Fibroblast of skin of back (primary cell): ENCODE measurements at regions not wholly inside any gene's neighbourhood (a gene's known extent, or its start where the extent isn't known, plus 50 kb on each side); places are given as distances from the start of the nearest gene placed in this dataset.
A peak's percentile ranks its signal among the peaks of the same experiment; 100 is the strongest.

ENCODE experiments used
- DNase-seq: peaks from one replicate; pipeline ENCODE4 v3.0.0-alpha.2; 2013

- peak; percentile 61 for DNase-seq
These were observed 542.4 kb upstream of the DIPK2B start for GRCh38 chrX:45743081-45743533.

GRCh38 chrX:45740291-45740690 is 539.6 kb upstream of the DIPK2B start:
- DNase-seq, result no peak

- no peak for DNase-seq
These were observed 534.9 kb upstream of the DIPK2B start for GRCh38 chrX:45735571-45735970.

DNA sequence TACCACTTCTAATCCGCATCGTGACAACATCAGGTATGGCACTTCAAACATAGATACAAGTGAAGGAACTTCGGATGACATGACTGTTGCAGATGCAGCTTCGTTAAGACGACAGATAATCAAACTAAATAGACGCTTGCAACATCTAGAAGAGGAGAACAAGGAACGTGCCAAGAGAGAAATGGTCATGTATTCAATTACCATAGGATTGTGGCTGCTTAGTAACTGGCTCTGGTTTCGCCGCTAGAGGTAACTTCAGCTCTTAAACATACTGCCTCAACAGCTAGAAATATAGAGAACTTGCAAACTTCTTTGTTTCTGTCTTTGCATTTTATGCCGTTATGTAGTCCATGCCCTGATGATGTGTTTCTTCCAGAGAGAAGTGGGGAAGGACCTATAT is 530.8 kb upstream of the DIPK2B start:
- no peak for DNase-seq

DNA sequence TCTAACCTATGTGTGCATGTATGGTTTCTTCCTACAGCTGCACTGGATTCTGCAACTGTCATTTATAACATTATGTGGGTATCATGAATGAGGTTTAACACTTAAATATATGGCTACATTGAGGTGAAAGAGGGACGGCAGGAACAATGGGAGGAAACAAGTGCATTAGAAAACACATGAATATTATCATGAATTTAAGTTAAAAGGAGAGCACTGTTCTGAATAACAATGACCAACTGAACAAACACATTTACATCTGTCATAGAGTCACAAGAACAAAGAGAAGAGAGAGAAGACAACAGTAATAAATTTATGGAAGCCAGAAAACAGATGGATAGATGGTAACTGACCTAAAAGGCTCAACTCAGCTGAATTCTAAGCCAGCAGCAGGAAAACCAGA is 527.1 kb upstream of the DIPK2B start:
- DNase-seq, result no peak

DNA sequence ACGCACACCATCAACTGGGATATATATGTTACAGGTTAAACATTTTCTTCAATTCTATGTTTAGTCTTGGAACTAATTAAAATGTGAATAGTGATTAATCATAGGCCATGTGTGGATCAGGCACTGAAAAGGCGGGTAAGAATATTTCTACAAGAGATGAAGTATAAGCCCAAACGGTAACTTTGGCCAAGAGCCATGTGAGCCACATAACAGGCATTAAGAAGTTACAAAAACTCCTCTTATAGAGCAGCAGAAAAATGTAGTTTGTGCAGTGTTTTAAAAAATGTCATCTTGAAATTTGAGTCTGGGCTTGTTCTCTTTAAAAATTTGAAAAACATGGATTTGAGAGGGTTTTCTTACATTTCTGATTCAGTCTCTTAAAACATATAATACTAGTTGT is 521.8 kb upstream of the DIPK2B start:
- no peak for DNase-seq

GRCh38 chrX:45719751-45720501 is 519.2 kb upstream of the DIPK2B start:
- DNase-seq, result no peak

DNA sequence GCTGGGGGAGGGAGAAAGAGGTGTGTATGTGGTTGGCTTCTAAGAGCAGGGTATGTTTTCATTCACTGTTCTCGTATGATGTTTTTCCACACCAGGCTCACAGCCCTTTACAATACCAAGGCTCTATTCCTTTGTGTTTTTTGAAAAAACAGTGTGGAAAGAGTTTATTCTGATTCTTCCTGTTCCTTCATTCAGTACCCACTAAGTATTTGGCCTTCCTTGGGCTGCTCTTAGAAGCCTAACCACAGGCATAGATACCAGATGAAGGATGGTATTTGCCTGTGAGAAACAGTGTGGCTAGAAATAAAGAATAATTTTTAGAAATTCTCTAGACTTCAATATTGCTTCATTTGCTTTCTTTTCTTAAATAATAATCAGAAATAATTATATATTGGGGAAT is 518.0 kb upstream of the DIPK2B start:
- no peak for DNase-seq

DNA sequence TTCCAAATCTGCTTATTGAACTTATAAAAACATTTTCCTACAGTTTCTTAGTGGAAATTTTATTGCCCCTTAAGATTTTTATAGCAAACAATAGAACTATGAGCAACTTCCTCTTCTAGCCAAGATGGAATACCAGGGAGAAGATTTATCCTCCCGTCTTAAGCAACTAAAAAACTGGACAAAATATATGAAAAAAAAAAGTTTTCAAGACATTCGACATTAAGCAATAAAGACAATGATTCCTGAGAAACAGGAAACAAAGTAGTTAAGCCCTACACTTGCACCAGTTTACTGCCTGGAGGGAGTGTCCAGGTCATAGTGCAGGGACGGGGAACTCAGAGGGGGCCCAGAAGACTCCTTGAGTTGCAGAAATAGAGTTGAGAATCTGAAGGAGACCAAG is 516.1 kb upstream of the DIPK2B start:
- DNase-seq, result no peak

- peak; percentile 75 for DNase-seq
These were observed 515.1 kb upstream of the DIPK2B start for GRCh38 chrX:45715748-45716147.

- DNase-seq, result peak; percentile 70
These were observed 514.2 kb upstream of the DIPK2B start for GRCh38 chrX:45714866-45715265.

GRCh38 chrX:45712067-45712466 is 511.4 kb upstream of the DIPK2B start:
- DNase-seq, result peak; percentile 55

DNA sequence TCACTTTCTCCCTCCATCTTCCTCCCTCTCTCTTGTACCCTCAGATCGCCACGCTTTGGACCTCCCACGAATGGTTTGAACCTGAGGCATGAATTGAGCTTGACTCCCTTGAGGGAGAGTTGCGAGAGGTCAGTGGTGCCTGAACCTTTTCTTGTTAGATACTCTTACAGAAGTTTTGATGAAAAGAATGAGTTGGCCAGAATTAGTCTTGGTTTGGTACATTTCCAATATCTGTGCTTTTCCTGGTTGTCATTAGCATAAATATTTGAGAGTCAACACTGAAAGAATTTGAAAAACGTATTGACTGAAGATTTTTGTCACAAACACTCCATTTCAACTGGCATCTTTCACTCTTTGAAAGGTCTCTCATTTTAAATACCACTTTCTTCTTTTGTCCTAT is 510.6 kb upstream of the DIPK2B start:
- peak; percentile 67 for DNase-seq

DNA sequence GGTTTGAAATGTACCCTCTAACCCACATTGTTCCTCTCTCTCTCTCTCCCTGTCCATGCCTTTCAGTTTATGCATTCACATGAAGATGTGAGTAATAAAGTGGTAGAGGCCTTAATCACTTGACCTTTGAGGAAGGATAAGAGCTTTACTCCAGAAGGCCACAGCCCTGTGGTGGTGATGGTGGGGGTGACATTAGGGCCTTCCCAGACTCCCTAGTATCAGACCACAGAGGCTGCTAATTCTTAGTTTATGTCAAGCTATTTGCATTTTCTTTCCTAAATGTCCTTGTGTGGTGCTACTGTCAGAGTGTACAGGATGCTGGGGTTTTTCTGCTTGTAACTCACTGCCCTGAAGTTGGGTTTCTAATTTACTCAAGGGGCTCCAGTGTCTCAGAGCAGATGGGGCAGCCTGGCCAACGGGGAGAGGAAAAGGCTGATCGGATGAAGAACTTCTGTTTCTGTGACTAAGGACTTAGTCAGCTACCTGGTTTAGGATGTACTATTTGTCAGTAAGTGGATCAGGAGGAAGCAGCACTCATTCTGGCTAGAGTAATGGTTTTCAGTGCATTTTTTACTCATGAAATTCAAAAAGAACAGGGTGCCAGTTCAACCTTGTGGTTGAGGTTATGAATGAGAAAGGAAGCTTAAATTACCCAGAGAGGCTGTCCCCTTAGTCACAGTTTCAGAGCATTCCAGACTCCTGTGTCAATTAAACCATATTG is 509.6 kb upstream of the DIPK2B start:
- DNase-seq, result peak; percentile 95

DNA sequence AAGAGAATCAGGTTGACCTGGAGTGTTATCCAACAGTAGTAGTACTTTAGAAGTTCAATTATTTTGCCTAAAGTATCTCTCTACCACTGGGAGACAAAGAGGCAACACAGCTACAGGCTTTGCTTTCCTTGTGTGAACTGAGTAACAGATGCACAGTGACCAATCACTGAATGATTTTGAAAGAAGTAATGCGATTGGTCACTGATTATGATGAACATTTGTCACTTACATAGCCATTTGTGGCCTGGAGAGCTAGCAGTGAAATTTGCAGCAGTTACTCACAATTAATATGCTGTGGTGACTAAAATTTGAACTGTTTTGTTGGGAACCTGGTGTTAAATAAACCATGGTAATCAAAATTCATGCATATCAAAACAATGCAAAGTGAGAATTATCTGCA is 508.7 kb upstream of the DIPK2B start:
- peak; percentile 30 for DNase-seq

- no peak for DNase-seq
These were observed 498.5 kb upstream of the DIPK2B start for GRCh38 chrX:45699158-45699557.

GRCh38 chrX:45697591-45697990 is 496.9 kb upstream of the DIPK2B start:
- DNase-seq, result peak; percentile 90

GRCh38 chrX:45696736-45697135 is 496.1 kb upstream of the DIPK2B start:
- no peak for DNase-seq

GRCh38 chrX:45689971-45690370 is 489.3 kb upstream of the DIPK2B start:
- no peak for DNase-seq

DNA sequence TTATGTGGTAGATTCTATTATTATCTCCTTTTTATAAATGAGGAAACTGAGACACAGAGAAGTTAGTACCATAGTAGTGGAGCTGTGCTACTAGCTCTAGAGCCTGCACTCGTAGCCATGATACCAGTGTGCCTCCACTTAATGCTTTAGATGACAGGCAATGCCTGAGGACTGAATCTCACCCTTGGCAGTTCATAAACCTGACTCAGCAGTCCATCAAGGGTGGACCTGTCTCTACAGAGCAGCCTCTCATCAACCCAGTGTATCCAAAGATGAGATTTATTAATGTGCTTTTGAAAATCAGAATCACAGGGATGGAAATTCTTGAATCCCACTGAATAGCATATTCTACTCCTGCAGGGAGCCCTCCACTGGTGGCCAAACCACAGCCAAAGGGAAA is 483.2 kb upstream of the DIPK2B start:
- no peak for DNase-seq

- no peak for DNase-seq
These were observed 481.2 kb upstream of the DIPK2B start for GRCh38 chrX:45681891-45682290.

DNA sequence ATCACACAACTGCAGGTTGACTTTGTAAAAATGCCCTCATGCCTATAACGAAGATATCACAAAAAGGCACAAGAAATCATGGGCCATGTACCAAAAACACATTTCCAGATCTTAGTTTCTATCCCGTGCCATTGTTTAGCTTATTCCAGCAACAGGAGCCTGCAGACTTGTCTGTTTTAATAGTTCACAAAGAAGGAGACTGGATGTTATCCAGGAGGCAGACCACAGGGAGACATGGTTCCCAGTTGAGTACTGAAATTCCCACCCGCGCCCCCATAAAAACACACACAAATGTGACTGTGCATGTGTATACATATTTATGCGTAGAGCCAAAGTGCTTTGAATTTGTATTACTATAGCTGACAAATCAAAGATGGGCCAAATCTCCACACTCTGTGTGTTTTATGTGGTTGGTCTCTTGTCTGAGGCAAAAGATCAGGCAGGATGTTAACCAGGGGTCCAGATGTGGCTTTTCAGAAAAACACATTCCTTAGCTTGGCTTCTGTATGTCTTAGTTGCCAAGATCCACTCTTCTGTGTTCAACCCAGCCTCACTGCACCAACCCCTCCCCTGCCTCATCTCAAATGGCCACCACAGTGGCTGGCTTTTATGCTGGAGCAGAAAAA is 469.2 kb upstream of the DIPK2B start:
- DNase-seq, result peak; percentile 50

DNA sequence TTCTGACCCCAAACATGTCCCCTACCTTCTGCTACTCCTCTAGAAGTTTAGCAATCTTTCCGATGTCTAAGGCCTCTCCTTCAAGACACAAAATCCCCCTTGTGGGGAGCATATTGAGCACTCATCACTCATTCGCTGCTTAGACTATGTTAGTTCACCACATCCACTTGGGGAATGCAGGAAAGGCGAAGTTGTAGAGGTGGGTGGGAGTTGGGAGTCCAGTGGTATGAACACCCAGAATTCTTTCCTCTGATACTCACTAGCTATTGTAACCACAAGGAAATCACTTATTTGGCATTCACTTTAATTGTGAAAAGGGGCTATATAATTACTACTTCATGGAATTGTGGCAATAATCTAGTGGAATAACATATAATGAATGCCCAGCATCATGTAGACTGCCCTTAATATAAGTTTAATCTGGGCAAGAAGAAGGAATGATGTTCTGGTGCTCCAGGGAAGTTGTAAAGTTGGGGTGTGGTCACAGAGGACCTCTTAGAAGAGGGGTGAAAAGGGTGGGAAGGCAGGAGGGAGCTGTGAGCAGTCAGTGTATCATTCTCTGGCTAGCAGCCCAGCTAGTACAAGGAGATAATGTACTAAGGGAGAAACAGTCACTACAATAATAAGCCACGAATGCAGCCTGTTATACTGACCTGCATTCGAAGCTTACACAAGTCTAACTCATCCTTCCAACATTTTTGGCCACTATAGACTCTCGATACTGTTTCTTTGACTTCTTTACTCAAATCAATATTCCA is 468.2 kb upstream of the DIPK2B start:
- peak; percentile 94 for DNase-seq
